ENCODE measurements at regions not wholly inside any gene's neighbourhood (a gene's known extent, or its start where the extent isn't known, plus 50 kb on each side); places are given as distances from the start of the nearest gene placed in this dataset.

DNA sequence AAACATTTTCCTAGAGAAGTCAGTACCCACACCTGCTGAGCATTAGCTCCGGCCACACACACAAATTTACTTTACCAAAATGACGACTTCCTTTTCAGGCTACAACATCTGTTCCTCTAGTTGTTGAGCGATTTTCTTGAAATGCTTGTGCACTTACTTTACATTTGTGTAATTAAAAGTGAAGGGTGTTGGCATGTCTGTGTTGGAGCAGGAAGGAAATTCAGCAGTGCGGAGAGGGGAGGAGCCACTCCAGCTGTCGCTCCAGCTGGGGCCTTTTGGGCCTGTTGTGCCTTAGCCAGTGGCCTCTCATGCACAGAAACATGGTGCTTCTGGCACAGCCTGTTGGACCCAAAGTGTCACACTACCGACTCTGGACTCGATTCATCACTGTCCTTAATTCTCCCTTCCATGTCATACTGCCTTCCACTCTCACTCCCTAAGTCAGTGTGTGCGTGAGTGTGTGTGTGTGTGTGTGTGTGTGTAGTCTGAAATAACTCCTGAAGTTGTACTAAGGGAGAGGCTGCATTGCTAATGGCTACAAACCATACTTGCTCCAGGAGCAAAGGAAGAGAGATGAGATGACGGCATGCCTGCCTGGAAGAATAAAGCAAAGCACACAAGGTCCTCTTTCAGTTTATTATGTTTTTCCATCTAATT, 191.8 kb upstream of the ARG1 start:
- CTCF ChIA-PET = no interaction called here
- DNase-seq (ENCODE audit: low spot score) = no peak
- H3K27ac ChIP-seq = no peak overlapping the region

DNA sequence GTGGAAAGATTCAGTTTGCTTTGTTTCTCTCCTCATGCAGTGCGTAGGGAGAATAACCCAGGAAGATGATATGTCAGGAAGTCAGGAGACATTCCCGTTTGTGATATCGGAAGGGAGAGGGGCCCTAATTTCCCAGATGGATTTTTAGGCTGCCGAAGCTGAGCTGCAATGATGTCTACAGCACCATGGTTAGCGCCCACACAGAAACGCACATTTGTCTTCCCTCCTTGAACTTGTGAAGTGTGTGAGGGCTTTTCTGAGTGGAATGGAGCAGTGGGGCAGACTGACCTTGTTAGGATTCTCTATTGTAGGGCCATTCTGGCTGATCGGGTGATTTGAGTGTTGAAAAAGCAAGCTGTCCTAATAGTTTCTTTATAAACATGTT, 191.3 kb upstream of the ARG1 start:
- CTCF ChIA-PET = no interaction called here
- no peak overlapping the region for H3K27ac ChIP-seq

More for the DNA sequence above, 191.8 kb upstream of the ARG1 start:
- TF ChIP-seq, protein P1, sequence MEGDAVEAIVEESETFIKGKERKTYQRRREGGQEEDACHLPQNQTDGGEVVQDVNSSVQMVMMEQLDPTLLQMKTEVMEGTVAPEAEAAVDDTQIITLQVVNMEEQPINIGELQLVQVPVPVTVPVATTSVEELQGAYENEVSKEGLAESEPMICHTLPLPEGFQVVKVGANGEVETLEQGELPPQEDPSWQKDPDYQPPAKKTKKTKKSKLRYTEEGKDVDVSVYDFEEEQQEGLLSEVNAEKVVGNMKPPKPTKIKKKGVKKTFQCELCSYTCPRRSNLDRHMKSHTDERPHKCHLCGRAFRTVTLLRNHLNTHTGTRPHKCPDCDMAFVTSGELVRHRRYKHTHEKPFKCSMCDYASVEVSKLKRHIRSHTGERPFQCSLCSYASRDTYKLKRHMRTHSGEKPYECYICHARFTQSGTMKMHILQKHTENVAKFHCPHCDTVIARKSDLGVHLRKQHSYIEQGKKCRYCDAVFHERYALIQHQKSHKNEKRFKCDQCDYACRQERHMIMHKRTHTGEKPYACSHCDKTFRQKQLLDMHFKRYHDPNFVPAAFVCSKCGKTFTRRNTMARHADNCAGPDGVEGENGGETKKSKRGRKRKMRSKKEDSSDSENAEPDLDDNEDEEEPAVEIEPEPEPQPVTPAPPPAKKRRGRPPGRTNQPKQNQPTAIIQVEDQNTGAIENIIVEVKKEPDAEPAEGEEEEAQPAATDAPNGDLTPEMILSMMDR (conservative IDR thresholded peaks at IDR 0.05; ENCODE audit: low read depth) = no peak
- POLR2A ChIA-PET (ENCODE audit: low non-redundant PET) = no interaction called here

DNA sequence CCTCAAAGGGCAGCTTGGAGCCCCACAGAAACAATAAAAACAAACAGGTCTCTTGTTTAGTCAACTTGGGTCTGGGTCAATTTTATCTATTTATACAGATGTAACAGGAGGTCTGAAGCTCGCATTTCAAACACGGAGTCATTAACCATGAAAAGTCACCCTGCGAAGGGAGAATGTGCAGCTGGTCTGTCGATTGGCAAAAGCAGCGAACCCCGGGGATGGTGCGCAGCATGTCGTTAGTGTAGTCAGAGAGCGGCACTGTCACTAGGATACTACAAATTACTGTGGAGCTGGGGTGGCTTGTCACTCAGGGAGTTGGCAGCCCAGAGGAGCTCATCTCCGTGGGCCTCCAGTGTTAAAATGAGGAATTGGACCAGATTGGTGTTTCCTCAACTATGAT, 190.4 kb upstream of the ARG1 start:
- TF ChIP-seq, protein P1 (conservative IDR thresholded peaks at IDR 0.05; ENCODE audit: low read depth) = no peak
- ChIA-PET CTCF (no interaction called here), POLR2A (ENCODE audit: low non-redundant PET) (no interaction called here)
- no peak overlapping the region for H3K27ac ChIP-seq
- no peak for DNase-seq (ENCODE audit: low spot score)

More for the DNA sequence above, 191.3 kb upstream of the ARG1 start:
- TF ChIP-seq, protein P1 (conservative IDR thresholded peaks at IDR 0.05; ENCODE audit: low read depth) = no peak
- DNase-seq (ENCODE audit: low spot score) = no peak
- POLR2A ChIA-PET (ENCODE audit: low non-redundant PET) = no interaction called here

DNA sequence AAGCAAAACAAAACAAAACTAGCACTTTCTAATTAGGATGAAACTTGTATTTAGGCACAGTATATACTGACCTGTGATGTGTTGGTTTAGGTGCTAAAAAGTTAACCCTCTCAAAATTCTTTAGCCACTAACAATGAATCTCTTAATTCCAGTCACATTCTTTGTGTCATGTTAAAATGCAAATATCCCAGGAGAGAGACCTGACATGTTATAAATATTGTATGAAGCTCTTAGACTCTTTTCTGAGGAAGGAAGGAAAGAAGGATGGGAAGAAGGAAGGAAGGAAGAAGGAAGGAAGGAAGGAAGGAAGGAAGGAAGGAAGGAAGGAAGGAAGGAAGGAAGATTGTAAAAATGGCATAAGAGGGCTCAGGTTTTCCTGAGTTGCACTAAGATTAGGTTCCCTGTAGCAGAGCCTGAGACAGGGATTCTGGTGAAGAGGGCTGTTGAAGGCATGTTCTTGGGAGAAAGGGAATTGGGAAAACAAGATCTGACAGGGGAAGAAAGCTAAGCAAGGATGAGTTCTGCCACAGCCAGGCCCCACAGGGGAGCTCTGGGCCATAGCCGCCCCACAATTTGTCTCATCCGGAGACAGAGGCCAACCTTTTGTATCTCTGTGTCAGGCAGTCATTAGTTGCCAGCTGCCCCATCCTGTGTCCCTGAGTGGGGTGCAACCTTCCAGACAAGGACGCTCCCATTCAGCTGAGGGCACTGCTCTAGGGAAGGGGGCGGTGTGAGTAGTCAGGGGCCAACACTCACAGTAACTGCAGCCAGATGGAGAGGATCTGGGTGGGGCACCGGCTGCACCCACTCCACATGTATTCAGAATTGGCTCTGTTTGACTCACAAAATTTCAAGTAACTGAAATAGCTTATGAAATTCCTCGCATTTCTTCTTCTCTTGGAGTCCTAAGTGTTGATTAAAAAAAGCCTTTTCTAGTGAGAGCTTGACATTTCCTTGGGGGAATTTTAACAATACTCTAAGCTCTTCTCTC, 189.3 kb upstream of the ARG1 start:
- ChIA-PET CTCF (interaction anchor here (0.7 kb wide), 1 partner anchor 36 kb away, joined by 3 read pairs; no protein-coding TSS in a partner anchor), POLR2A (ENCODE audit: low non-redundant PET) (no interaction called here)
- DNase-seq (ENCODE audit: low spot score) = no peak
- H3K27ac ChIP-seq = no peak overlapping the region
- TF ChIP-seq, protein P1 (conservative IDR thresholded peaks at IDR 0.05; ENCODE audit: low read depth) = no peak

DNA sequence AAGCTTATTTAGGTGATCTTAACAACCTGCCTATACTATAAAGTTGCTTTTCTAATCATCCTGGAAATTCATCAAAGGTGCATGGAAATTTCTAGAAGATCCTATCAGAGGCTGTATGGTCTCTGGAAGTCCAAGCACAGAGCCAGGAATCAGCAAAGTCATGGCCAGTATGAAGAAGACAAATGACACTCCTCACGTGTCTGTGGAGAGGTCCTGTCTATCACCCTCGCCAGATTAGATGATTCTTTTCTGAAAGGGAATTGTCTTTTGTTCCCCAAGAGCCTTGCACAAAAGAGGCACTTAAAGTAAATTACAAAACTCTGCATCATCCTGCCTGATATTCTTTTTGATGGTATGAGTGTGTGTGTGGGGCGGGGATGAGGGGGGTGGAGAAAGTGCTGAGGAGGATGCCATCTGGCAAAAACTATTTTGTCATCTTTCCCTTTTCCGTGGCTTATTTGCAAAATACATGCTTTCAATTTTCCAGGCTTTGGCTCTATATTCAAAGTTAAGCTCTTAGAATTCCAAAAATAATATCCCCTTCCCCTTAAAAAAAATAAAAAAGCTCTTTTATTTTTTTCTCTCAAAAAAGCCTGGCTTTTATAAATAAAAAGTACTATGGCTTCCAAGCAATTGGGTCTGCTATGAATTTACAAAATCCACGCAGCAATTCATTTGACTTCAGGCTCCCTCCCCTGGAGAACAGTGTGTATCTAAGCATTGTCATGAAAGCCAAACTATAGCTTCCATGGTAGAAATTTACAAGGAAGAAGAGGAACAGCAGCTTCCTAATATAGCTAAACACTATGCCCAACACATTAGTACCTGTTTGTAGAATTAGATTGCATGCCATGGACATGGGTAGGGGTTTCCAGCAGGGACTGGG, 185.2 kb upstream of the ARG1 start:
- DNase-seq (ENCODE audit: low spot score) = no peak
- CTCF ChIA-PET = interaction anchor here (0.7 kb wide), 1 partner anchor 9 kb away, joined by 3 read pairs; no protein-coding TSS in a partner anchor
- TF ChIP-seq, protein P1 (conservative IDR thresholded peaks at IDR 0.05; ENCODE audit: low read depth) = no peak
- POLR2A ChIA-PET (ENCODE audit: low non-redundant PET) = no interaction called here
- no peak overlapping the region for H3K27ac ChIP-seq

DNA sequence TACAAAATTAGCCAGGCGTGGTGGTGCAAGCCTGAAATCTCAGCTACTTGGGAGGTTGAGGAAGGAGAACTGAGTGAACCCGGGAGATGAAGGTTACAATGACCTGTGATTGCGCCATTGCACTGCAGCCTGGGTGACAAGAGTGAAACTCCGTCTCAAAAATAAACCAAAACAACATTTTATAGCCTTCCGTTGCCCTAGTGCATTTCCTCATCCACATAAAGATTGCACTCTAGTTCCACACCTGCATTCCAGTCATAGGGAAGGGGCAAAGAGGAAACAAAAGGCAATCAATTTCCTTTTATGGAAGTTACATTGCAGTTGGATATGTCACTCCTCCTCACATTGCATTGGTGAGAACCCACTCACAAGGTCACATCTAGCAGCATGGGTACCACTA, 182.7 kb upstream of the ARG1 start:
- ChIA-PET CTCF (no interaction called here), POLR2A (ENCODE audit: low non-redundant PET) (no interaction called here)
- DNase-seq (ENCODE audit: low spot score) = no peak
- H3K27ac ChIP-seq = no peak overlapping the region
- TF ChIP-seq, protein P1 (conservative IDR thresholded peaks at IDR 0.05; ENCODE audit: low read depth) = no peak
